ENCODE measurements at regions not wholly inside any gene's neighbourhood (a gene's known extent, or its start where the extent isn't known, plus 50 kb on each side); places are given as distances from the start of the nearest gene placed in this dataset.

GRCh38 chr9:80020056-80020455 lies 448.3 kb downstream of the TLE4 start:
- no peak overlapping the region for H3K4me3 ChIP-seq (ENCODE audit: low read depth, low read length)
- DNase-seq (ENCODE audit: low read depth), result no peak
- TF ChIP-seq MYC (IDR thresholded peaks at IDR 0.05; ENCODE audit: low read depth, low read length) (no peak), POLR2A (IDR thresholded peaks at IDR 0.05; ENCODE audit: extremely low read depth, insufficient read length) (no peak), CTCF (IDR thresholded peaks at IDR 0.05; ENCODE audit: low read depth, low read length) (no peak)
- TF ChIP-seq, protein P1, sequence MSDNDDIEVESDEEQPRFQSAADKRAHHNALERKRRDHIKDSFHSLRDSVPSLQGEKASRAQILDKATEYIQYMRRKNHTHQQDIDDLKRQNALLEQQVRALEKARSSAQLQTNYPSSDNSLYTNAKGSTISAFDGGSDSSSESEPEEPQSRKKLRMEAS (IDR thresholded peaks at IDR 0.05; ENCODE audit: low read depth, low read length), result no peak

- H3K4me3 ChIP-seq (ENCODE audit: low read depth, low read length), result no peak overlapping the region
- DNase-seq (ENCODE audit: low read depth), result no peak
- TF ChIP-seq, protein P1 (IDR thresholded peaks at IDR 0.05; ENCODE audit: low read depth, low read length), result no peak
- TF ChIP-seq CTCF (IDR thresholded peaks at IDR 0.05; ENCODE audit: low read depth, low read length) (no peak), POLR2A (IDR thresholded peaks at IDR 0.05; ENCODE audit: extremely low read depth, insufficient read length) (no peak), MYC (IDR thresholded peaks at IDR 0.05; ENCODE audit: low read depth, low read length) (no peak)
Observed at GRCh38 chr9:80013891-80014290, 442.1 kb downstream of the TLE4 start.

GRCh38 chr9:80012557-80013330 lies 441.0 kb downstream of the TLE4 start:
- TF ChIP-seq MYC (IDR thresholded peaks at IDR 0.05; ENCODE audit: low read depth, low read length), result no peak
- TF ChIP-seq, protein P1 (IDR thresholded peaks at IDR 0.05; ENCODE audit: low read depth, low read length), result no peak
- TF ChIP-seq CTCF (IDR thresholded peaks at IDR 0.05; ENCODE audit: low read depth, low read length), result no peak
- TF ChIP-seq POLR2A (IDR thresholded peaks at IDR 0.05; ENCODE audit: extremely low read depth, insufficient read length), result no peak
- H3K4me3 ChIP-seq (ENCODE audit: low read depth, low read length), result no peak overlapping the region
- DNase-seq (ENCODE audit: low read depth), result no peak

GRCh38 chr9:80009204-80009603 lies 437.4 kb downstream of the TLE4 start:
- H3K4me3 ChIP-seq (ENCODE audit: low read depth, low read length), result no peak overlapping the region
- no peak for TF ChIP-seq MYC (IDR thresholded peaks at IDR 0.05; ENCODE audit: low read depth, low read length)
- TF ChIP-seq CTCF (IDR thresholded peaks at IDR 0.05; ENCODE audit: low read depth, low read length), result no peak
- TF ChIP-seq, protein P1 (IDR thresholded peaks at IDR 0.05; ENCODE audit: low read depth, low read length), result no peak
- no peak for TF ChIP-seq POLR2A (IDR thresholded peaks at IDR 0.05; ENCODE audit: extremely low read depth, insufficient read length)
- no peak for DNase-seq (ENCODE audit: low read depth)

DNA sequence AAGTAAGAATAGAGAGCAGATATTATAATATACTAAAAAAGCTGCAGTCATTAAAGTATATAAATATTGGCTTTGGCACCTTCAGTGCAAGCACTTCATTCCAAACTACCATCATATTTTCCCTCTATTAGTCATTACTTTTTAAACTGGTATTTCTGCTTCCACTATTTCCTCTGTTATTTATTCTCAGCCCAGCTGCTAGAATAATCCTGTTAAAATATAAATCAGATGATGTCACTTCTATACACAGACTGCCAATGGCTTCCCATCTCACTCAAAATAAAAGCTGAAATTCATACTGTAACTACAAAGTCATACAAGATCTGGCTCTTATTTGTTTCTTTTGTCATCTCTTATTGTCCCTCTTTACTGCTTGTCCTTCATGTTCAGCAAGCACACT lies 432.9 kb downstream of the TLE4 start:
- no peak overlapping the region for H3K4me3 ChIP-seq (ENCODE audit: low read depth, low read length)
- no peak for DNase-seq (ENCODE audit: low read depth)
- TF ChIP-seq MYC (IDR thresholded peaks at IDR 0.05; ENCODE audit: low read depth, low read length) (no peak), POLR2A (IDR thresholded peaks at IDR 0.05; ENCODE audit: extremely low read depth, insufficient read length) (no peak), CTCF (IDR thresholded peaks at IDR 0.05; ENCODE audit: low read depth, low read length) (no peak)
